Stomach (tissue), 8 donors: ENCODE measurements at regions not wholly inside any gene's neighbourhood (a gene's known extent, or its start where the extent isn't known, plus 50 kb on each side); places are given as distances from the start of the nearest gene placed in this dataset.
A peak's percentile ranks its signal among the peaks of the same experiment; 100 is the strongest.

Source experiments
- DNase-seq, 2 donors: peaks; one replicate each; pipeline versions ENCODE4 v3.0.0 to v3.0.0-alpha.2; 2013 to 2019
- H3K27ac ChIP-seq, 5 donors: fragments of 200-600 bp in 4 of 5; sonication (generic) in 4 of 5; one replicate each; pipeline ENCODE4 v1.5.1; 2013 to 2019; ENCODE audit warnings: mild to moderate bottlenecking in 1 of 5, moderate library complexity in 1 of 5
- H3K27me3 ChIP-seq, 3 donors: fragments of 200-600 bp; sonication (generic); one replicate each; pipeline ENCODE4 v1.5.1; 2017 to 2019; ENCODE audit warnings: mixed run types in 1 of 3
- H3K36me3 ChIP-seq, 4 donors: fragments of 200-600 bp; sonication (generic); 1 replicate in 3 of 4; 2 replicates in 1 of 4; pipeline ENCODE4 v1.5.1; 2016 to 2019
- H3K4me1 ChIP-seq, 4 donors: fragments of 200-600 bp; sonication (generic); one replicate each; pipeline ENCODE4 v1.5.1; 2016 to 2019
- H3K4me3 ChIP-seq, 4 donors: fragments of 200-600 bp; sonication (generic) in 3 of 4; one replicate each; pipeline ENCODE4 v1.5.1; 2016 to 2019; ENCODE audit warnings: mild to moderate bottlenecking in 1 of 4
- H3K9me3 ChIP-seq, 4 donors: fragments of 200-600 bp; sonication (generic); one replicate each; pipeline ENCODE4 v1.5.1; 2016 to 2019
- EP300 ChIP-seq: sonication (generic); formaldehyde crosslinking; IDR thresholded peaks from one replicate; pipeline ENCODE4 v1.6.1; 2017; ENCODE audit warnings: antibody characterized with exemption
- POLR2A ChIP-seq, 4 donors: fragments of 450-650 bp; IDR thresholded peaks; one replicate each; pipeline ENCODE4 v1.6.1; 2016; ENCODE audit warnings: antibody characterized with exemption in 4 of 4, control low read depth in 2 of 4, mild to moderate bottlenecking in 1 of 4, moderate library complexity in 1 of 4
- POLR2AphosphoS5 ChIP-seq, 3 donors: sonication (generic); formaldehyde crosslinking; IDR thresholded peaks; one replicate each; pipeline ENCODE4 v1.6.1; 2016; ENCODE audit warnings: antibody characterized with exemption in 3 of 3
- WGBS, 5 donors: extraction: QIAGEN DNeasy Blood & Tissue Kit in 3 of 5; methylation state at CpG; one replicate each; pipeline versions ENCODE4 v1.1.5 to v1.1.7; 2013 to 2018; 5-methylcytosine and 5-hydroxymethylcytosine counted together
- intact Hi-C: fragments of 100-400 bp; cut with DNase I; formaldehyde crosslinking; loops from one replicate; pipeline ENCODE4 v1.15.1; 2023; ENCODE audit warnings: low total_unique reads
- TF ChIP-seq, protein P1 (sequence below), 7 experiments: fragments of 450-650 bp in 4 of 7; fragments of 200-600 bp in 3 of 7; sonication (generic) in 3 of 7; IDR thresholded peaks; one replicate each; pipeline ENCODE4 v1.5.1; 2016 to 2019; ENCODE audit warnings: antibody characterized with exemption in 7 of 7, control low read depth in 2 of 7, mild to moderate bottlenecking in 1 of 7
- donor health status: healthy with polysubstance abuse.
- donor health status: Bipolar disorder and iron deficiency.
- donor health status: healthy.

DNA sequence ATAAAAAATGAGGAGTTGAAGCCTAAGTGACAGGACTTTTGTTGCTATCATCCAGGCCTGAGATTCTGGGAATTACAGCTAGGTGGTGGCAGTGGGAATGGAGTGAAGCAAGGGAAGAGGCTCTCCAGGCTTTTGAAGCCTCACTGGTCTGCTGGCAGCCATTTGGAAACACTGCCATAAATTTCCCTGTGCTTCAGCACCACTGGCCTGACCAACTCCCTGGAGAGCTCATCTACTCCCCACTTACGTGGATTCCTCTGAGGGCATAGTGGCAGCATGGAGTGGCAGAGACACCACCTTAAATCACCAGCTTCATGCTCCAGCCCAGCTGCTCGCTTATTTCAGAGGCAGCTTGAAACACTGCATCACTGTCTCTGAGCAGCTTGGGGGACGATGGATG, 518.2 kb downstream of the TLR4 start:
- TF ChIP-seq EP300 (no peak), POLR2AphosphoS5 (IDR thresholded peaks at IDR 0.05) (no peak), POLR2A (IDR thresholded peaks at IDR 0.05) (no peak)
- TF ChIP-seq, protein P1, sequence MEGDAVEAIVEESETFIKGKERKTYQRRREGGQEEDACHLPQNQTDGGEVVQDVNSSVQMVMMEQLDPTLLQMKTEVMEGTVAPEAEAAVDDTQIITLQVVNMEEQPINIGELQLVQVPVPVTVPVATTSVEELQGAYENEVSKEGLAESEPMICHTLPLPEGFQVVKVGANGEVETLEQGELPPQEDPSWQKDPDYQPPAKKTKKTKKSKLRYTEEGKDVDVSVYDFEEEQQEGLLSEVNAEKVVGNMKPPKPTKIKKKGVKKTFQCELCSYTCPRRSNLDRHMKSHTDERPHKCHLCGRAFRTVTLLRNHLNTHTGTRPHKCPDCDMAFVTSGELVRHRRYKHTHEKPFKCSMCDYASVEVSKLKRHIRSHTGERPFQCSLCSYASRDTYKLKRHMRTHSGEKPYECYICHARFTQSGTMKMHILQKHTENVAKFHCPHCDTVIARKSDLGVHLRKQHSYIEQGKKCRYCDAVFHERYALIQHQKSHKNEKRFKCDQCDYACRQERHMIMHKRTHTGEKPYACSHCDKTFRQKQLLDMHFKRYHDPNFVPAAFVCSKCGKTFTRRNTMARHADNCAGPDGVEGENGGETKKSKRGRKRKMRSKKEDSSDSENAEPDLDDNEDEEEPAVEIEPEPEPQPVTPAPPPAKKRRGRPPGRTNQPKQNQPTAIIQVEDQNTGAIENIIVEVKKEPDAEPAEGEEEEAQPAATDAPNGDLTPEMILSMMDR (IDR thresholded peaks at IDR 0.05), result no peak
- intact Hi-C loops, result no loop called here
- H3K9me3 ChIP-seq, result no peaks in the 10 kb centered on the region
- 39 to 71% (median 68%) methylated on average over 3 of the region's 3 CpGs for WGBS, 5 donors
- no peak overlapping the region for H3K4me3 ChIP-seq
- no peaks in the 10 kb centered on the region for H3K4me1 ChIP-seq
- H3K36me3 ChIP-seq, result no peaks in the 10 kb centered on the region
- DNase-seq, result peak in 1 of 2 donors; percentile 1
- no peak overlapping the region for H3K27ac ChIP-seq
- no peaks in the 10 kb centered on the region for H3K27me3 ChIP-seq

DNA sequence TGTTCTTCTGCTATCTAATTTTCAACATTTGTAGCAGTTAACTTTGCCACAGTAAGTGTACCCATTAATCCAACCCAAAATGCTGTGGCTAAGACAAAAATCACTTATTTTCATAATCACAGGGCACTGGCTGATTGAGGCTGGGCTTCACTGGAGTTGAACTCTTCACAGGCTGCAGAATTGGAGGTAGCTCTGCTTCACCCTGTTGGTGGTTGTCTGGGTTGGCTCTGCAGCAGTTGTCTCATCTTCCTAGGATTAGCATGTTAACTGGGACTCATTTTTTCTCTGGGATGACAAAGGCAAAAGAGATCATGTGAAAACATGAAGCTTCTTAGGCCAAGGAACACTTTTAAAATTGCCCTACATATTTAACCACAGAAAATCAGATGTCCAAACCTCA, 518.9 kb downstream of the TLR4 start:
- Histone ChIP-seq H3K27me3 (no peaks in the 10 kb centered on the region), H3K27ac (no peak overlapping the region), H3K4me1 (no peaks in the 10 kb centered on the region), H3K9me3 (no peaks in the 10 kb centered on the region), H3K4me3 (no peak overlapping the region), H3K36me3 (no peaks in the 10 kb centered on the region)
- DNase-seq, result no peak
- intact Hi-C loops, result no loop called here
- TF ChIP-seq POLR2A (IDR thresholded peaks at IDR 0.05), result no peak
- TF ChIP-seq EP300, result no peak
- TF ChIP-seq, protein P1 (IDR thresholded peaks at IDR 0.05), result no peak
- no peak for TF ChIP-seq POLR2AphosphoS5 (IDR thresholded peaks at IDR 0.05)

DNA sequence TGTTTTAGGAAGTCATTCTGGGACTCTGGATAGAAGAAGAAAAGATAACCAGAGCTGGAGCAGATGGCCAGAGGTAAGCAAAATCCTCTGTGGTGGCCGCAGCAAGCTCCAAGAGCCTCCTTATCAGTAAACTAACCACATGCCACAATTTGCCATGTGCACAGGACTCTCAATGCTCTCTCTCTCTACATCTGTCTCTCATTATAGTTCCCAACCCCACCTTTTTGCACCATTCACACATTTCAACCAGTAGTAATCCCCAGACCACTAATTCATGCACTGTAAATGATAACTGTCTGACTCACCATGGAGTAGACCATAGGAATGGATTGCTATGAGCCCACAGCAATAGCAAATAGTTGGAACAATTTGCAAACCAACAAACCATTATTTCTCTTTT, 526.1 kb downstream of the TLR4 start:
- WGBS, 5 donors, result 26 to 58% (median 30%) methylated on average over 1 of the region's 1 CpG
- intact Hi-C loops, result no loop called here
- Histone ChIP-seq H3K36me3 (no peaks in the 10 kb centered on the region), H3K4me3 (no peak overlapping the region), H3K27ac (no peak overlapping the region), H3K4me1 (no peaks in the 10 kb centered on the region), H3K9me3 (no peaks in the 10 kb centered on the region), H3K27me3 (no peaks in the 10 kb centered on the region)
- TF ChIP-seq, protein P1 (IDR thresholded peaks at IDR 0.05), result no peak
- TF ChIP-seq POLR2A (IDR thresholded peaks at IDR 0.05) (no peak), EP300 (no peak), POLR2AphosphoS5 (IDR thresholded peaks at IDR 0.05) (no peak)
- no peak for DNase-seq

DNA sequence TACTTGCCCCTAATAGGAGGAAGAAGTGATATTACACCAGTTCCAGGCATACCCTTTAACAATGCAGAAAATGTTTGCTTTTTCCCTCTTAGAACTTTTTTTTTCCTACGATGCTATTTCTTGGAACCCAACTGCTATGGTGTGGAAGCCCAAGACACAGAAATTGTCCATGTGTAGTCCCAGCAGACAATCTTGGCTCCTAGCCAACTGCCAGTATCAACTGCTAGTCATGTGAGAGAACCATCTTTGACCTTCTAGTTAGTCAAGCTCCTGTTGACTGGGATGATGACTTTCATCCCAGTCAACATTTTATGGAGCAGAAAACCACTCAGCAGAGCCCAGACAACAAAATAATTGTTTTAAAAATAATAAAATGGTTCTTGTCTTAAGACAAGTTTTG, 532.4 kb downstream of the TLR4 start:
- no peak for DNase-seq
- Histone ChIP-seq H3K4me1 (no peaks in the 10 kb centered on the region), H3K4me3 (no peak overlapping the region), H3K27me3 (no peaks in the 10 kb centered on the region), H3K27ac (no peak overlapping the region), H3K36me3 (no peaks in the 10 kb centered on the region), H3K9me3 (peaks cover 0 to 18% (median 15%) of the 10 kb centered on the region in 4 donors)
- TF ChIP-seq, protein P1 (IDR thresholded peaks at IDR 0.05), result no peak
- TF ChIP-seq POLR2AphosphoS5 (IDR thresholded peaks at IDR 0.05) (no peak), EP300 (no peak), POLR2A (IDR thresholded peaks at IDR 0.05) (no peak)
- intact Hi-C loops, result no loop called here
- 83 to 88% (median 87%) methylated on average over 1 of the region's 1 CpG for WGBS, 5 donors
